GM23248 (cell line): ENCODE measurements at regions not wholly inside any gene's neighbourhood (a gene's known extent, or its start where the extent isn't known, plus 50 kb on each side); places are given as distances from the start of the nearest gene placed in this dataset.

ENCODE experiments used
- DNase-seq: peaks from one replicate; pipeline ENCODE4 v3.0.0-alpha.2; 2015
- H2AFZ ChIP-seq: fragments of 200-600 bp; sonication (generic); 2 replicates; pipeline ENCODE4 v1.6.1; 2016; ENCODE audit warnings: antibody characterized with exemption
- H3F3A ChIP-seq: fragments of 200-600 bp; sonication (generic); 2 replicates; pipeline ENCODE4 v1.6.1; 2016; ENCODE audit warnings: mild to moderate bottlenecking, antibody characterized with exemption, mixed run types; ENCODE audit not compliant: insufficient read depth
- H3K27ac ChIP-seq: fragments of 200-600 bp; sonication (generic); 2 replicates; pipeline ENCODE4 v1.5.1; 2016; ENCODE audit warnings: mild to moderate bottlenecking
- H3K27me3 ChIP-seq: fragments of 200-600 bp; sonication (generic); replicated peaks from 2 replicates; pipeline ENCODE4 v1.6.1; 2016; ENCODE audit warnings: mild to moderate bottlenecking; ENCODE audit not compliant: insufficient read depth
- H3K36me3 ChIP-seq: fragments of 200-600 bp; sonication (generic); 2 replicates; pipeline ENCODE4 v1.6.1; 2016; ENCODE audit warnings: low read depth, mild to moderate bottlenecking
- H3K4me1 ChIP-seq: fragments of 200-600 bp; sonication (generic); 2 replicates; pipeline ENCODE4 v1.6.1; 2016; ENCODE audit warnings: mild to moderate bottlenecking; ENCODE audit not compliant: insufficient read depth
- H3K4me2 ChIP-seq: fragments of 200-600 bp; sonication (generic); one replicate; pipeline ENCODE4 v1.6.1; 2016; ENCODE audit warnings: mild to moderate bottlenecking; ENCODE audit not compliant: unreplicated experiment
- H3K4me3 ChIP-seq: fragments of 200-600 bp; sonication (generic); 2 replicates; pipeline ENCODE4 v1.5.1; 2016; ENCODE audit warnings: mild to moderate bottlenecking
- H3K79me2 ChIP-seq: fragments of 200-600 bp; sonication (generic); 2 replicates; pipeline ENCODE4 v1.6.1; 2016; ENCODE audit warnings: mild to moderate bottlenecking; ENCODE audit not compliant: insufficient read depth
- H3K9ac ChIP-seq: fragments of 200-600 bp; sonication (generic); 2 replicates; pipeline ENCODE4 v1.6.1; 2016; ENCODE audit warnings: mild to moderate bottlenecking
- H3K9me2 ChIP-seq: fragments of 200-600 bp; sonication (generic); 2 replicates; pipeline ENCODE4 v1.6.1; 2016; ENCODE audit warnings: mixed run types, mild to moderate bottlenecking, moderate library complexity; ENCODE audit not compliant: insufficient read depth
- H3K9me3 ChIP-seq: fragments of 200-600 bp; sonication (generic); one replicate; pipeline ENCODE4 v1.6.1; 2017; ENCODE audit warnings: low read depth
- H4K20me1 ChIP-seq: fragments of 200-600 bp; sonication (generic); 2 replicates; pipeline ENCODE4 v1.6.0; 2016; ENCODE audit not compliant: insufficient read depth
- EZH2 ChIP-seq: fragments of 200-600 bp; sonication (generic); IDR thresholded peaks from 2 replicates; pipeline ENCODE4 v1.6.1; 2018; ENCODE audit warnings: antibody characterized with exemption, mild to moderate bottlenecking; ENCODE audit not compliant: insufficient read depth, poor library complexity, severe bottlenecking
- EZH2phosphoT487 ChIP-seq: fragments of 200-600 bp; sonication (generic); IDR thresholded peaks from 2 replicates; pipeline ENCODE4 v1.6.1; 2018; ENCODE audit warnings: antibody characterized with exemption, moderate library complexity, mild to moderate bottlenecking, low read depth; ENCODE audit not compliant: insufficient read depth
- WGBS, 2 experiments: methylation state at CpG; one replicate each; pipeline ENCODE4 v1.1.6; 2015 to 2017; ENCODE audit warnings: low lambda C conversion rate in 2 of 2, low coverage in 1 of 2; ENCODE audit errors: missing lambda C conversion rate in 2 of 2; 5-methylcytosine and 5-hydroxymethylcytosine counted together
- in situ Hi-C: fragments of 300-500 bp; cut with MboI; formaldehyde crosslinking; loops from 2 replicates; pipeline ENCODE4 v1.15.0; 2020

DNA sequence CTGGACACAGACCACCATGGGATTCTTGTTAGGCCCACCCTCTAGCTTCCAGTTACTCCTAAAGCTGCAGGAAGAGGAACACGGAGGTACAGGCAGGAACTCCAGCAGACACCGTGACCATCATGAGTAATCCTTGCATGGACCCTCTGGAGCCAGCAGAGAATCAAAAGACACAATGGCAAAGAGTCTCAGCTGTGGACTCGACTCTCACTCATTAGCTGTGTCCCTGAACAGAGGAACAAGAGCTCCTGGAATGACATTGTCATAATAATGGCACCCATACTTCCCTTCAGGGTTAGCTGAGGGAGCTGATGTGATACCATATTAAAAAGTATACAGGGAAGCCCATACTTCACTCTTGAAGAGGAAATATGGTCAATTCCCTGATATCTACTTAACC lies 176.3 kb upstream of the ASIC2 start:
- no peak overlapping the region for H2AFZ ChIP-seq
- DNase-seq: no peak
- WGBS, 2 experiments: 69 to 79% methylated on average over 3 of the region's 3 CpGs

DNA sequence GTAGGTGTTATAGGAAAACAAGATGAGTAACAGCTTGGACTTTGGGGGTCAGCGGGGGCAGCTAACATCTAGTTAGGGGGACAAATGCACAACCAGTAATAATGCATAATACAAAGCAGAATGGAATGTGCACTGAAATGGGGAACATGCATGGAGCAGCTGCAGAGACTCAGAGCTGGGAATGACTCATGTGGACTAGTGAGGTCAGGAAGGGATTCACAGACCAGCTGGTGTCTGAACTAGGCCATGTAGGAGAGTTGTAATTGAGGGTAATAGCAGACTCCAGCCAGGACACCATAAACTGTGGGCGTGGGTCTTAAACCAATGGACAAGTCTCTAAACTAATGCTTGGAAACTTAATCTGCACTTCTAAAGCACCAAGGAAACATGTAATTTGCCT lies 176.8 kb upstream of the ASIC2 start:
- 3 to 8% methylated on average over 2 of the region's 2 CpGs for WGBS, 2 experiments
- in situ Hi-C loops: no loop called here
- Histone ChIP-seq H3K9ac (no peak overlapping the region), H3K36me3 (no peaks in the 10 kb centered on the region), H3K27ac (no peak overlapping the region), H2AFZ (no peak overlapping the region), H3K4me3 (no peak overlapping the region), H3K4me2 (no peak overlapping the region), H3K9me3 (no peaks in the 10 kb centered on the region), H3K79me2 (no peaks in the 10 kb centered on the region), H4K20me1 (no peaks in the 10 kb centered on the region), H3K27me3 (no peaks in the 10 kb centered on the region), H3K4me1 (peaks cover 6% of the 10 kb centered on the region; the same call in 1 of the 2 replicates), H3K9me2 (no peaks in the 10 kb centered on the region), H3F3A (peaks cover 10% of the 10 kb centered on the region)
- peak; percentile 94 for DNase-seq
- TF ChIP-seq EZH2 (no peak), EZH2phosphoT487 (no peak)

More for the DNA sequence above, 176.3 kb upstream of the ASIC2 start:
- no peak overlapping the region for H3K27ac ChIP-seq
- H3F3A ChIP-seq: peaks cover 10% of the 10 kb centered on the region
- in situ Hi-C loops: no loop called here
- no peak overlapping the region for H3K4me2 ChIP-seq
- no peak overlapping the region for H3K4me3 ChIP-seq
- H3K9ac ChIP-seq: no peak overlapping the region
- no peaks in the 10 kb centered on the region for H3K79me2 ChIP-seq
- H3K9me3 ChIP-seq: no peaks in the 10 kb centered on the region
- TF ChIP-seq EZH2phosphoT487 (no peak), EZH2 (no peak)
- no peaks in the 10 kb centered on the region for H3K9me2 ChIP-seq
- H4K20me1 ChIP-seq: no peaks in the 10 kb centered on the region
- H3K4me1 ChIP-seq: peaks cover 6% of the 10 kb centered on the region; the same call in 1 of the 2 replicates
- H3K36me3 ChIP-seq: no peaks in the 10 kb centered on the region
- H3K27me3 ChIP-seq: no peaks in the 10 kb centered on the region

DNA sequence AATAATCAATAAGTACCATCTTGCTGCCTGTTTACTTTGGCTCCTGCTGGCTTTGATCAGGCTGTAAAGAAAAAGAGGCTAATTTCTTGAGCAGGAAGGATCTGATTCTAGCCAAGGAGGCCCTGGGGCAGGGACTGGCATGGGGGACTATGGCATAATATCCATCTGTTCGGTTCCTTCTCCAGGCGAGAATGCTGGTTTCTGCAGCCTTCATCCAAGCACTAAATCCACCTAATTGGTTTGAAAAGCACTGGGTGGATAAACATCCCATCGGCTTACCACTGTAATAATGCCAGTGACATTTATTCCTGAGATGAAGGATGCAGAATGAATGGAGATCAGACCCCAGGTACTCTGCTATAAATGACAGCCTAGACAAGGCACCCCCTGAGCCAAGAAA lies 180.0 kb upstream of the ASIC2 start:
- Histone ChIP-seq H3K27me3 (no peaks in the 10 kb centered on the region), H3K4me1 (peaks cover 6% of the 10 kb centered on the region; the same call in 1 of the 2 replicates), H3K9ac (no peak overlapping the region), H3K27ac (no peak overlapping the region), H3K4me2 (no peak overlapping the region), H3K9me3 (no peaks in the 10 kb centered on the region), H3K4me3 (no peak overlapping the region), H3K9me2 (no peaks in the 10 kb centered on the region), H3K36me3 (no peaks in the 10 kb centered on the region), H2AFZ (no peak overlapping the region), H3K79me2 (no peaks in the 10 kb centered on the region), H4K20me1 (no peaks in the 10 kb centered on the region), H3F3A (peaks cover 10% of the 10 kb centered on the region)
- in situ Hi-C loops: no loop called here
- WGBS, 2 experiments: 58 to 65% methylated on average over 3 of the region's 3 CpGs
- no peak for DNase-seq
- no peak for TF ChIP-seq EZH2phosphoT487
- TF ChIP-seq EZH2: no peak

DNA sequence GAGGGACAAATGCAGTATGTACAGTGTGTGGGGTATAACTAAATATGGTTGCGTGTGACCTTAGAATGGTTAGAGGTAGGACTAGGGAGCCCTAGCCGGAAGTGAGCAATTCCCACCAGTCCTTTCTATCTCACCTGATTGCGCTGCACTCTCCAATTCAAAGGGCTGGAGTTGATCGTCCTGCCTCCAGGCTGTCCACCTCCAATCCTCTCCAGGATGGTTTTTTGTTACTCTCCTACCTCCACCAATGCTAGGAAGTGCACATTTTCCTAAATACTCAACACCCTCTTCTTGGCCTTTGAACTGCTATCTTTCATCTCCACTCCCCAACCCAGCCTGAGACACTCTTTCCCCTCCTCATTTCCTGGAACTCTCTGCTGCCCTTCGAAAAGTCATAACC lies 181.7 kb upstream of the ASIC2 start:
- no peaks in the 10 kb centered on the region for H3K79me2 ChIP-seq
- WGBS, 2 experiments: 65 to 69% methylated on average over 5 of the region's 5 CpGs
- H3K4me3 ChIP-seq: no peak overlapping the region
- no peak overlapping the region for H3K9ac ChIP-seq
- H2AFZ ChIP-seq: no peak overlapping the region
- no peak overlapping the region for H3K27ac ChIP-seq
- H3K27me3 ChIP-seq: no peaks in the 10 kb centered on the region
- no peak for DNase-seq
- TF ChIP-seq EZH2phosphoT487 (no peak), EZH2 (no peak)
- H3K9me3 ChIP-seq: no peaks in the 10 kb centered on the region
- in situ Hi-C loops: no loop called here
- peaks cover 7% of the 10 kb centered on the region for H3F3A ChIP-seq
- H3K36me3 ChIP-seq: no peaks in the 10 kb centered on the region
- no peaks in the 10 kb centered on the region for H4K20me1 ChIP-seq
- H3K9me2 ChIP-seq: no peaks in the 10 kb centered on the region
- H3K4me2 ChIP-seq: no peak overlapping the region
- peaks cover under 1% of the 10 kb centered on the region; the same call in 1 of the 2 replicates for H3K4me1 ChIP-seq

GRCh38 chr17:33475594-33475993 lies 182.5 kb upstream of the ASIC2 start:
- no peak for DNase-seq
- no peaks in the 10 kb centered on the region for H4K20me1 ChIP-seq
- in situ Hi-C loops: no loop called here
- no peak overlapping the region for H3K9ac ChIP-seq
- no peak overlapping the region for H3K4me3 ChIP-seq
- no peak overlapping the region for H2AFZ ChIP-seq
- no peaks in the 10 kb centered on the region for H3F3A ChIP-seq
- H3K9me2 ChIP-seq: no peaks in the 10 kb centered on the region
- no peaks in the 10 kb centered on the region for H3K36me3 ChIP-seq
- no peak for TF ChIP-seq EZH2
- no peak overlapping the region for H3K4me2 ChIP-seq
- no peaks in the 10 kb centered on the region for H3K9me3 ChIP-seq
- no peaks in the 10 kb centered on the region for H3K27me3 ChIP-seq
- no peak overlapping the region for H3K27ac ChIP-seq
- no peaks in the 10 kb centered on the region for H3K79me2 ChIP-seq
- 35 to 45% methylated on average over 7 of the region's 7 CpGs for whole genome bisulfite sequencing, 2 experiments
- no peaks in the 10 kb centered on the region for H3K4me1 ChIP-seq
